HG03066 (cell line): ENCODE measurements at regions not wholly inside any gene's neighbourhood (a gene's known extent, or its start where the extent isn't known, plus 50 kb on each side); places are given as distances from the start of the nearest gene placed in this dataset.
"Not testable (repeated sequence)": the region's sequence is repeated elsewhere in the genome, so short reads cannot be mapped to it uniquely, and the experiment has no call there.

Source experiments
- ATAC-seq: cut with Tn5 transposase; IDR thresholded peaks from one replicate; pipeline ENCODE4 v1.9.1; 2021; ENCODE audit warnings: low read depth; ENCODE audit not compliant: unreplicated experiment

- ATAC-seq: no peak
These were observed 659.9 kb downstream of the UQCRFS1 start for GRCh38 chr19:28553005-28553404.

- ATAC-seq: no peak
These were observed 663.2 kb downstream of the UQCRFS1 start for GRCh38 chr19:28549680-28550277.

GRCh38 chr19:28546148-28546685, 666.7 kb downstream of the UQCRFS1 start:
- no peak for ATAC-seq

GRCh38 chr19:28545397-28545796, 667.6 kb downstream of the UQCRFS1 start:
- not testable (repeated sequence) for ATAC-seq

- no peak for ATAC-seq
These were observed 668.3 kb downstream of the UQCRFS1 start for GRCh38 chr19:28544451-28545261.

- no peak for ATAC-seq
These were observed 669.6 kb downstream of the UQCRFS1 start for GRCh38 chr19:28543244-28543776.

- ATAC-seq: no peak
These were observed 670.3 kb downstream of the UQCRFS1 start for GRCh38 chr19:28542394-28543243.

GRCh38 chr19:28541602-28542393, 671.2 kb downstream of the UQCRFS1 start:
- ATAC-seq: no peak

GRCh38 chr19:28541029-28541428, 671.9 kb downstream of the UQCRFS1 start:
- ATAC-seq: no peak

GRCh38 chr19:28540385-28540784, 672.6 kb downstream of the UQCRFS1 start:
- not testable (repeated sequence) for ATAC-seq

- ATAC-seq: no peak
These were observed 673.2 kb downstream of the UQCRFS1 start for GRCh38 chr19:28539759-28540158.

- ATAC-seq: not testable (repeated sequence)
These were observed 674.4 kb downstream of the UQCRFS1 start for GRCh38 chr19:28538579-28538978.

- no peak for ATAC-seq
These were observed 675.1 kb downstream of the UQCRFS1 start for GRCh38 chr19:28537896-28538295.

GRCh38 chr19:28537079-28537478, 675.9 kb downstream of the UQCRFS1 start:
- ATAC-seq: no peak

- ATAC-seq: no peak
These were observed 677.6 kb downstream of the UQCRFS1 start for GRCh38 chr19:28535352-28535775.

- ATAC-seq: no peak
These were observed 678.1 kb downstream of the UQCRFS1 start for GRCh38 chr19:28534766-28535351.

GRCh38 chr19:28532765-28533341, 680.1 kb downstream of the UQCRFS1 start:
- ATAC-seq: no peak

- no peak for ATAC-seq
These were observed 681.0 kb downstream of the UQCRFS1 start for GRCh38 chr19:28531979-28532378.

- ATAC-seq: no peak
These were observed 682.4 kb downstream of the UQCRFS1 start for GRCh38 chr19:28530406-28531035.
